HEK293T (cell line): ENCODE measurements at regions not wholly inside any gene's neighbourhood (a gene's known extent, or its start where the extent isn't known, plus 50 kb on each side); places are given as distances from the start of the nearest gene placed in this dataset.

Experiments used
- ARNT ChIP-seq: fragments of 450-650 bp; IDR thresholded peaks from 2 replicates; pipeline ENCODE4 v1.6.1; 2017; ENCODE audit warnings: mild to moderate bottlenecking
- BHLHE40 ChIP-seq: fragments of 450-650 bp; IDR thresholded peaks from 2 replicates; pipeline ENCODE4 v1.6.1; 2016; ENCODE audit warnings: mild to moderate bottlenecking, moderate library complexity, borderline replicate concordance
- FOXA1 ChIP-seq: fragments of 450-650 bp; IDR thresholded peaks from 2 replicates; pipeline ENCODE4 v1.6.1; 2016; ENCODE audit warnings: mild to moderate bottlenecking
- FOXK2 ChIP-seq: fragments of 450-650 bp; IDR thresholded peaks from 2 replicates; pipeline ENCODE4 v1.6.1; 2016; ENCODE audit warnings: mild to moderate bottlenecking
- FOXM1 ChIP-seq: fragments of 450-650 bp; IDR thresholded peaks from 2 replicates; pipeline ENCODE4 v1.6.1; 2017; ENCODE audit warnings: mild to moderate bottlenecking, borderline replicate concordance
- HDGF ChIP-seq: fragments of 450-650 bp; IDR thresholded peaks from 2 replicates; pipeline ENCODE4 v1.6.1; 2017; ENCODE audit warnings: antibody characterized with exemption, borderline replicate concordance
- SP1 ChIP-seq: fragments of 450-650 bp; IDR thresholded peaks from 2 replicates; pipeline ENCODE4 v1.6.1; 2017
- SUZ12 ChIP-seq: fragments of 450-650 bp; IDR thresholded peaks from 2 replicates; pipeline ENCODE4 v1.6.1; 2016; ENCODE audit warnings: mild to moderate bottlenecking
- TARDBP ChIP-seq: fragments of 450-650 bp; IDR thresholded peaks from 2 replicates; pipeline ENCODE4 v1.6.1; 2016
- TF ChIP-seq, protein P1 (sequence below): fragments of 450-650 bp; IDR thresholded peaks from 2 replicates; pipeline ENCODE4 v1.6.1; 2016

- TF ChIP-seq FOXM1: no peak
- TF ChIP-seq SP1: no peak
- no peak for TF ChIP-seq ARNT
- no peak for TF ChIP-seq SUZ12
- TF ChIP-seq TARDBP: no peak
- TF ChIP-seq, protein P1, sequence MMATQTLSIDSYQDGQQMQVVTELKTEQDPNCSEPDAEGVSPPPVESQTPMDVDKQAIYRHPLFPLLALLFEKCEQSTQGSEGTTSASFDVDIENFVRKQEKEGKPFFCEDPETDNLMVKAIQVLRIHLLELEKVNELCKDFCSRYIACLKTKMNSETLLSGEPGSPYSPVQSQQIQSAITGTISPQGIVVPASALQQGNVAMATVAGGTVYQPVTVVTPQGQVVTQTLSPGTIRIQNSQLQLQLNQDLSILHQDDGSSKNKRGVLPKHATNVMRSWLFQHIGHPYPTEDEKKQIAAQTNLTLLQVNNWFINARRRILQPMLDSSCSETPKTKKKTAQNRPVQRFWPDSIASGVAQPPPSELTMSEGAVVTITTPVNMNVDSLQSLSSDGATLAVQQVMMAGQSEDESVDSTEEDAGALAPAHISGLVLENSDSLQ: no peak
- TF ChIP-seq FOXA1: no peak
- no peak for TF ChIP-seq FOXK2
- no peak for TF ChIP-seq BHLHE40
- no peak for TF ChIP-seq HDGF
Observed at GRCh38 chr2:5060956-5061355, 631.2 kb upstream of the SOX11 start.
